Naive B cell (primary cell): ENCODE measurements at regions not wholly inside any gene's neighbourhood (a gene's known extent, or its start where the extent isn't known, plus 50 kb on each side); places are given as distances from the start of the nearest gene placed in this dataset.
A peak's percentile ranks its signal among the peaks of the same experiment; 100 is the strongest.

Experiments
- ATAC-seq, 2 donors: fragments of 150-1000 bp; cut with Tn5 transposase; 2 replicates each; pipeline ENCODE4 v1.10.0; 2021; ENCODE audit warnings: low read depth in 2 of 2, mild to moderate bottlenecking in 2 of 2, moderate library complexity in 2 of 2
- DNase-seq: peaks from one replicate; pipeline ENCODE4 v3.0.0; 2022
- H3K27ac Mint-ChIP-seq, 6 donors: one replicate each; pipeline ENCODE4 v1.8.0; 2020 to 2022; ENCODE audit warnings: mild to moderate bottlenecking in 6 of 6, mixed read lengths in 6 of 6, moderate library complexity in 5 of 6, inconsistent platforms in 2 of 6
- H3K27me3 Mint-ChIP-seq, 3 donors: one replicate each; pipeline ENCODE4 v1.8.0; 2021 to 2022; ENCODE audit warnings: mixed read lengths in 3 of 3, mild to moderate bottlenecking in 1 of 3
- H3K36me3 Mint-ChIP-seq, 2 donors: one replicate each; pipeline ENCODE4 v1.8.0; 2020 to 2022; ENCODE audit warnings: mixed read lengths in 2 of 2, inconsistent platforms in 1 of 2, mild to moderate bottlenecking in 1 of 2
- H3K4me1 Mint-ChIP-seq, 3 donors: one replicate each; pipeline ENCODE4 v1.8.0; 2020 to 2022; ENCODE audit warnings: mixed read lengths in 3 of 3, inconsistent platforms in 1 of 3, mild to moderate bottlenecking in 1 of 3, moderate library complexity in 1 of 3
- H3K4me3 Mint-ChIP-seq, 8 donors: one replicate each; pipeline ENCODE4 v1.8.0; 2020 to 2022; ENCODE audit warnings: mild to moderate bottlenecking in 8 of 8, mixed read lengths in 8 of 8, moderate library complexity in 8 of 8, inconsistent platforms in 2 of 8
- H3K9me3 Mint-ChIP-seq, 7 donors: one replicate each; pipeline ENCODE4 v1.8.0; 2020 to 2022; ENCODE audit warnings: mixed read lengths in 7 of 7, mild to moderate bottlenecking in 5 of 7, inconsistent platforms in 2 of 7, moderate library complexity in 1 of 7

DNA sequence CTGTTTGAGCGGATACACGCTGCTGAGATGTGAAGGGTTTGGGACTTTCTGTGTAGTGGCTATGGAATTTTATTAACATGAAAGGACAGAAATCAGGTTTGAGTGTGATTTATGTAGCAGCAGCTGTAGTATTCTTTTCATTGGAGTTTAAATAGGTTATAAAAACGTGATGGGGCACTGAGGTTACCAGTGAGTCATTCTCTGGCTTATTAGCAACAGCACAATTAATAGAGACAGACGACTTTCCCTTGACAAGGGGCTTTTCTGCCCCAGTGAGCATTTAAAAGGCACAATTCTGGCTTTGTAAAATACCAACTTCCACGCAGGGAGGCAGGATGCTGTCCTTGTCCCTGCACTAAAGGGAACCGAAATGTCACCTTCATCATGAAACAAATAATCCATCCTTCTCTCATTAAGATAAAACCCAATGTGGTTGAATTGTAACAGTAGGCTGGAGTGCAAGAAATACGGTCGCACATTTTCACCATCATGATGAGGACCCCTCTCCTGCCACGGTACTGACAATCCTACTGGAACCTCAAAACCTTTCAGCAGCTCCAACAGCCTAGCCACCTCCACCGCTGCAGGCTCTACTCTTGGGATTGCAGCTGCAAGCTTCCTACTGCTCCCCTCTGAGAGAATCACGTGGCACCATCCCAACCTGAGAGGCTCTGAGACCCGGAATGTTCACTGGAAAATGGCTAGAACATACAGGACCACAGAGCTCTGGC lies 293.9 kb downstream of the IRX1 start:
- Mint-ChIP-seq H3K36me3 (no peaks in the 10 kb centered on the region), H3K27ac (no peak overlapping the region), H3K27me3 (peaks cover 0 to 4% (median 0%) of the 10 kb centered on the region in 3 donors), H3K4me1 (peaks cover 3 to 8% (median 6%) of the 10 kb centered on the region in 3 donors), H3K9me3 (peaks cover 0 to 7% (median 3%) of the 10 kb centered on the region in 7 donors), H3K4me3 (no peak overlapping the region)
- DNase-seq = no peak
- no peak for ATAC-seq

DNA sequence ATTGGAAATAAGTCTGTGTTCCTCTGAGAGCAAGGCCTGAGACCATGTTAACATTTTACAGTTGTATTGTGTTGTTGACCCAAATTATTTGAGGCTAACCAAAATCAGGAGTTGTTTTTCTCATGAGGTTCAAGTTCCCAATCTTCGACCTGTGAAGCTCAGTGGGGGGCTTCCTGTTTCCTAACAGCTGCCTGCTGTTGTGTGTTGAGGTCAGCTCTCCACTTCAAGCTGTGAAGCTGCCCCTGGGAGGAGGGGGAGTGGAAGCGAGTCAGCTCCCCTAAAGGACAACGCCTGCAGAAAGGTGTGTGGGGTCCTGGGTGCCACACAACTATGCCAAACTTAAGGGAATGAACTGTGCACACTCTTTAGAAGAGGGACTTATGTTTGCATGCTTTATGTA lies 295.5 kb downstream of the IRX1 start:
- Mint-ChIP-seq H3K4me1 (peaks cover 3 to 8% (median 6%) of the 10 kb centered on the region in 3 donors), H3K9me3 (peaks cover 0 to 7% (median 3%) of the 10 kb centered on the region in 7 donors), H3K4me3 (no peak overlapping the region), H3K27ac (no peak overlapping the region), H3K36me3 (no peaks in the 10 kb centered on the region), H3K27me3 (peaks cover 0 to 4% (median 0%) of the 10 kb centered on the region in 3 donors)
- ATAC-seq (no peak), DNase-seq (no peak)

DNA sequence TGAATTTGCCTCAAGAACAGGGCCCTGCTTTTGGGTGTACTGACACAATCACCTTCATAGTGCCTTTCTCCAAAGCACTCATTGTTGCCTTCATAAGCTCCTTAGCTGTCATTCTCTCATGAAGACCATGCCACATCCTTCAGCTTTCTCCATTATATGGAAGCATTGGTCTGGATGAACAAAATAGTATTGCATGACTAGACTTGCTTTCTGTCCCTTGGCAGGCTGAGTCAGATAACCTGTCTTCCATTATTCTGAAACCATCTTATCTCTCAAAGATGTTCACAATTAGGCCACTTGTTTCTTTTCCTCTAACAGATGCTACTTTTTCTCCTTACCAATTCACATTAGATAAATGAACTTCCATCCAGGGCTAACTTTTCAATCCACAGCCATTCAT lies 297.9 kb downstream of the IRX1 start:
- Mint-ChIP-seq H3K27ac (no peak overlapping the region), H3K4me3 (no peak overlapping the region), H3K9me3 (peaks cover 6 to 15% (median 8%) of the 10 kb centered on the region in 7 donors), H3K4me1 (peaks cover 0 to 5% (median 0%) of the 10 kb centered on the region in 3 donors), H3K27me3 (no peaks in the 10 kb centered on the region), H3K36me3 (no peaks in the 10 kb centered on the region)
- DNase-seq (no peak), ATAC-seq (no peak)

DNA sequence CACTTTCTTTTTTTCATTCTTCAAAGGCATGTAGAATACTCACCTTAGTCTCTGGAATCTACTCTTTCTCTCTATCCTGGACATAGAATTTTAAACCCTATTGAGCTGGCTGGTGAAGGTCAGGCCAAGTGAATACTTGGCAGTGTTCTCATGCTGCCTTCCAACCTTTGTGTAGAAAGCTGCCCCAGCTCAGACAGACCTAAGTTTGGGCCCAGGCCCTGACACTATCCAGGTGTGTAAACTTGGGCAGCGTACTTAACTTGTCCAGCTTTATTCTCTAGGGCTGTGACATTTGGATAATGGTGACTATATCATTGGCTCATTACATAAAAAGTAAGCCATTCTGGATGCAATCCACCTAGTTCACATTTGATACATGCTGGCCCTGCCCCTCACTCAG lies 298.3 kb downstream of the IRX1 start:
- H3K27ac Mint-ChIP-seq = no peak overlapping the region
- peaks cover 0 to 5% (median 0%) of the 10 kb centered on the region in 3 donors for H3K4me1 Mint-ChIP-seq
- H3K4me3 Mint-ChIP-seq = no peak overlapping the region
- DNase-seq = no peak
- peaks cover 7 to 15% (median 9%) of the 10 kb centered on the region in 7 donors for H3K9me3 Mint-ChIP-seq
- H3K36me3 Mint-ChIP-seq = no peaks in the 10 kb centered on the region
- no peaks in the 10 kb centered on the region for H3K27me3 Mint-ChIP-seq
- ATAC-seq = no peak

DNA sequence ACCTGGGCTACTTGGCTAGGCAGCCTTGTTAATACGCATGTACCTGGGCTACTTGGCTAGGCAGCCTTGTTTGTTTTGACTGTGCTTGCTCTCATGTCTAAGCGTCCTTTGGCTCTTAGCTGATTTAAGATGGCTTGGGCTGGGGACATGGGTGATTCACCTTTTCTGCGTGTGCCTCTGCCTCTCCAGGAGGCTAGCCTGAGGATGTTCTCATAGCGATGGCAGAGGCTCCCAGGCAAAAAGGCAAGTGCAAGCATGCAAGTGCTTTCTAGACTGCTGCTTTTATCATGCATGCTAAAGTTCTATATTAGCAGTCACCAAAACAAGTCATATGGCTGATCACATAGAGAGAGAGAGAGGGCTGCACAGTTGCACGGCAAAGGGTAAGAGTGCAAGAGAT lies 300.5 kb downstream of the IRX1 start:
- Mint-ChIP-seq H3K4me3 (no peak overlapping the region), H3K9me3 (peaks cover 7 to 15% (median 10%) of the 10 kb centered on the region in 7 donors), H3K36me3 (no peaks in the 10 kb centered on the region), H3K27me3 (no peaks in the 10 kb centered on the region), H3K4me1 (no peaks in the 10 kb centered on the region), H3K27ac (no peak overlapping the region)
- DNase-seq = no peak
- no peak for ATAC-seq

DNA sequence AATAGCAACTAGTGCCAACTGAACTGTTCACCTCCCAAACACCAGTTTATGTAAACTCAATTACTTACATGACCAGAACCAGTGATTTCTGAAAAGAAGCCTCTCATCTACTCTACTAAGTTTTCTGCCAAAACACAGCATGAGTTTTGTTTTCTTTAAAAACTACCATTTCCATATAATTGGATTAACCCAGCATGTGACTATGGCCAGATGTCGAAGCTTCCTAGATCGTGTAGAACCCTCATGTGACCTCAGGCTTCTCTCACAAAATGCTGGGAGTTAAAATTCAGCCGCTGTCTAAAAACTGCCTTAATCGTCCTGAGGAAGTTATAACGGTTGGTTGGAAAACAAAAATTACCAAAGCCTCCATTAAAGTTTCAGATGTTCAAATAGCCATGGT lies 303.5 kb downstream of the IRX1 start:
- H3K9me3 Mint-ChIP-seq = peaks cover 5 to 13% (median 7%) of the 10 kb centered on the region in 7 donors
- no peak overlapping the region for H3K27ac Mint-ChIP-seq
- no peak for DNase-seq
- ATAC-seq = no peak
- H3K4me3 Mint-ChIP-seq = no peak overlapping the region
- no peaks in the 10 kb centered on the region for H3K4me1 Mint-ChIP-seq
- H3K36me3 Mint-ChIP-seq = no peaks in the 10 kb centered on the region
- H3K27me3 Mint-ChIP-seq = no peaks in the 10 kb centered on the region

DNA sequence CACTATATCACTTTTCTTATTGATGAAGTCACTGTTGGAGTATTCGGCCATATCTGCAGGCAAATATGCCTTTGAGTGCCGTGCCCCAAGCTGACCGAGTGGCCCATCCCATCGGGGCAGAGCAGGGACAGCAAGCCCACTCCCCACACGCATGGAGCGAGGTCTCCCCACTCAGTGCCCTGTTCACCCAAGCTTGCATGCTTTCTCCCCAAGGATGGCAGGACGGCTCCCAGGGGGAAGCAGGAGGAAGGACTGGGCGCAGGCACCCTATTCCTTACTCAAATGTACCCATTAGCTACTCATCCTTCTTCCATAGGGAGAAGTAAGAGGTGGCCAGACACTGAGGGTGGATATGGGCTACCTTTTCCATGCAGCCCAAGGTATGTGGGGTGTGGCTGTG lies 309.0 kb downstream of the IRX1 start:
- Mint-ChIP-seq H3K4me1 (peaks cover 0 to 13% (median 6%) of the 10 kb centered on the region in 3 donors), H3K27me3 (no peaks in the 10 kb centered on the region), H3K9me3 (peaks cover 0 to 6% (median 2%) of the 10 kb centered on the region in 7 donors), H3K27ac (no peak overlapping the region), H3K4me3 (no peak overlapping the region), H3K36me3 (no peaks in the 10 kb centered on the region)
- ATAC-seq = no peak
- no peak for DNase-seq

DNA sequence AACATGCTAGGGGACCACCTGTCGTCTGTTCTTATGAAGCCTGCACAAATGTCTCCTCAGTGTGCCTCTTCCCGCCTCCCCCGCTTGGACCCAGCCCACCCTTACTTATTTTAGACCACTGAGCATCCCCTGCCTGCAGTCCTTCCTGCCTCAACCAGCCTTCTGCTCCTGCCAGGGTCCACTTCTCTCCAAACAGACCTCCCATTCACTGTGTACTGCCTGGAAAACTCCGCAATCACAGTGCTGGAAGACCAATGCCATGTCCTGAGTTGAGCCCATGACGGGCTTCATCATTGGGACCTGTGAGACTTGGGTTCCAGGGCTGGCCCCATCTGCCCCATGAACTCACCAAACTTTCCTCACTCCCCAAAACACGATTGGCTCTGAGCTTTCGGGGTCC lies 309.4 kb downstream of the IRX1 start:
- Mint-ChIP-seq H3K36me3 (no peaks in the 10 kb centered on the region), H3K27me3 (no peaks in the 10 kb centered on the region), H3K27ac (no peak overlapping the region), H3K9me3 (peaks cover 0 to 6% (median 2%) of the 10 kb centered on the region in 7 donors), H3K4me3 (no peak overlapping the region), H3K4me1 (peaks cover 0 to 13% (median 6%) of the 10 kb centered on the region in 3 donors)
- DNase-seq = no peak
- no peak for ATAC-seq

DNA sequence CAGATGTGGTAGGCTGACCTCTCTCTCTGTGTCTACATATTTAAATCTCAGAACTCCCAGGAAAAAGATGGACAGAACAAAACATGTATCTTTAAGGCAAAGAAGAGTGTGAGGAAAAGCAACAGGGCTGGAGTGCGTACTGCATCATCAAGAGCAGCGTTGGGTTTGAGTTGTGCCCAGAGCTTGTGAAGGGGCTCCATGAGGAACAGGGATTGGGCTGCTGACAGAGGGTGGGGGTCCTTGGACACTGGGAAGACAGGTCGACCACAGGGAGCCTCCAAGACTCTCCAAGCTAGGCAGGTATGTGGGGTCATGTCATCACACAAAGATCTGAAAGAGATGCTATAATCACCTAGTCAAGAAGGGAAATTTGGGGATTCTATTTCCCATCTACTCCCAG lies 309.9 kb downstream of the IRX1 start:
- Mint-ChIP-seq H3K27ac (no peak overlapping the region), H3K4me1 (peaks cover 0 to 13% (median 6%) of the 10 kb centered on the region in 3 donors)
- no peak for ATAC-seq

DNA sequence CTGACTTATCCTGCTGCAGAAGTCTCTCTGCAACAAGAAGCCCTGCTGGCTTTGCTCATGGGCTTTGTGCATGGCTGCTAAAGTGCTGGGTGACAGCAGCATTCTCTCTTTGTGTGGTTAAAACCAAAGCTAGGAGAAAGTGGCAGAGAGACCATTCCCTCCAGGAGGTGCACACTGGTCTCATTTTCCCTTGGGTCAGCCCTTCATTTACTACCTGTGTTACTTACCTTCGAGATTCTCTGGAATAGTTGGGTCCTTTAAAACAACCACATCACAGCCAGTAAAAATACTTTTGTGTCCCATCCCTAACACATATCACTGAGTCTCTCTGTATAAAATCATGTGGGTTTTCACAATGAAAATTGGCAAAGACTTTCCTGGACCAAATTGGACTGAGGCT lies 315.5 kb downstream of the IRX1 start:
- Mint-ChIP-seq H3K36me3 (no peaks in the 10 kb centered on the region), H3K27me3 (no peaks in the 10 kb centered on the region), H3K27ac (no peak overlapping the region), H3K4me1 (peaks cover 0 to 13% (median 6%) of the 10 kb centered on the region in 3 donors), H3K9me3 (no peaks in the 10 kb centered on the region), H3K4me3 (no peak overlapping the region)
- DNase-seq (no peak), ATAC-seq (no peak)

More for the DNA sequence above, 309.9 kb downstream of the IRX1 start:
- Mint-ChIP-seq H3K27me3 (no peaks in the 10 kb centered on the region), H3K36me3 (no peaks in the 10 kb centered on the region), H3K9me3 (peaks cover 0 to 6% (median 2%) of the 10 kb centered on the region in 7 donors), H3K4me3 (peak overlapping the region in 1 of 8 donors; percentile 27)
- no peak for DNase-seq

DNA sequence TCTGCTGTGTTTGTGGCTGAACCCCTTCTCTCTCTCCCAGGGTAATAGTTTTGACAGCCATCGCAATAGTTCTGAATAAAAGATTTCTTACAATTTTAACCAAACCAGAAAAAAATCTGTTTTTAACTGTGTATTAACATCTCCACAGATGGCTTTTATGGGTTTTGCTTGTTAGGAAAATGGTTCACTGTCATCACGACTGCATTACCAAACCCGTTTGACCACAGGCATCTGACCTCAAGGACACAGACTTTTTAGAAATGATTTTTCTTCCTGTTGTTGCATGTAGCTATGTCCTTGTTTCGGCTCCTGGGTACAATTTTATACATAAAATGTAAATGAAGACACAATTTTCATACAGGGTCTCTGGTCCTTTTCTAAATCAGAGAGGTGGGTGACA lies 316.1 kb downstream of the IRX1 start:
- H3K27me3 Mint-ChIP-seq = no peaks in the 10 kb centered on the region
- H3K4me3 Mint-ChIP-seq = no peak overlapping the region
- ATAC-seq = no peak
- H3K9me3 Mint-ChIP-seq = no peaks in the 10 kb centered on the region
- DNase-seq = no peak
- H3K4me1 Mint-ChIP-seq = peaks cover 0 to 13% (median 6%) of the 10 kb centered on the region in 3 donors
- no peaks in the 10 kb centered on the region for H3K36me3 Mint-ChIP-seq
- H3K27ac Mint-ChIP-seq = peak overlapping the region in 1 of 6 donors; percentile 26

DNA sequence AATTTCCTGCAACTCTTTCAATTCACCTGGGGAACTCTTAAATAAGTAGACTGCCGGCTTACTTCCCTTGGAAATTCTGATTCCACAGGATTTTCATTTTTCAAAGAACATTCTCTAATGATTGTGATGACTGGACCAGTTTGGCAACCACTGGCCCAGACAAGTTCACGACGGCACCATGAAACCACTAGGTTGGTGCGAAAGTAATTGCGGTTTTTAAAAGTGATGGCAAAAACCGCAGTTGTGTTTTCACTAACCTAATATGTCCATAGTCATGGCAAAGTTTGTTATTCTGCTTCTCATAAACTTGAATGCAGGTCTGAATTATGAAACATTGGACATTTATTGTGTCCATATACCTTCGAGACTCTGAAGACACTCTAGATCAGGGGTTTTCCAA lies 317.2 kb downstream of the IRX1 start:
- Mint-ChIP-seq H3K27me3 (no peaks in the 10 kb centered on the region), H3K27ac (no peak overlapping the region), H3K9me3 (peaks cover 0 to 2% (median 0%) of the 10 kb centered on the region in 7 donors), H3K4me1 (peaks cover 0 to 13% (median 6%) of the 10 kb centered on the region in 3 donors), H3K4me3 (no peak overlapping the region), H3K36me3 (no peaks in the 10 kb centered on the region)
- ATAC-seq (no peak), DNase-seq (no peak)

DNA sequence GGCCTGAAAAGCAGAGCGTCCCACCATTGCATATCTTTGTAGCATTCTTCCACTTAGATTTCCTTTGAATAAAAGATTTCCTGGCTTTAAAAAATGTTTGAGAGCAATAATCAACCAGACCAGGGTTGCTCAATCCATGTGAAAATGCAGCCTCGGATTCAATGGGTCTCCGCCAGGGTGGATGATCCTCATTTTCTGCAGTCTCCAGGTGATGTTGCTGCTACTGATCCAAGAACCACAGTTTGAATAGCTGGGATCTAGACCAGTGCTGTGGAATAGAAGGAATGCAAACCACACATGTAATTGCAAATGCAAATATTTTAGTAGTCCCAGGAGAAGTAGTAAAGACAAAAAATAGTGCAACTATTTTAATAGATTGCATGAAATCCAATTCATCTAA lies 317.6 kb downstream of the IRX1 start:
- Mint-ChIP-seq H3K9me3 (peaks cover 0 to 2% (median 0%) of the 10 kb centered on the region in 7 donors), H3K36me3 (no peaks in the 10 kb centered on the region), H3K27me3 (no peaks in the 10 kb centered on the region), H3K27ac (no peak overlapping the region), H3K4me3 (no peak overlapping the region), H3K4me1 (peaks cover 0 to 12% (median 4%) of the 10 kb centered on the region in 3 donors)
- ATAC-seq (no peak), DNase-seq (no peak)

DNA sequence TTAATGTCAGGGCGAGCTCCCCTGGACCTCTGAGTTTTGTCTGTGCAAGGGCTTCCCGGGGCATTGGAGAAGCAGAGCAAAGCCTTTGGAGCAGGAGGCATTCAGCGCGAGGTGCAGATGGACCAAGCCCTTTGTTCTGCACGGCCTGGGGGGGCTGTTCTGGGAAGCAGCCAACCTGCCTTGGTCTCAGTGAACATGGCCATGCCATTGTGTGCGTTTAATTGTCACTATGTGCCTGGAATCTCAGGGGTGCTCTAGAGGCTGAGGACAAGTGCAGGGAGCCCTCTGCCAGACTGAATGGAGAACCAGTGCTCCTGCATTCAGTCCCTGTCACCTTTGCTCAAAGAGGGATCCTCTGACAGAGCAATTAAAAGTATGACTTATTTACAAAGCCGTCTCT lies 329.4 kb downstream of the IRX1 start:
- H3K36me3 Mint-ChIP-seq = no peaks in the 10 kb centered on the region
- H3K27me3 Mint-ChIP-seq = no peaks in the 10 kb centered on the region
- no peak overlapping the region for H3K4me3 Mint-ChIP-seq
- no peak for ATAC-seq
- no peaks in the 10 kb centered on the region for H3K4me1 Mint-ChIP-seq
- no peak overlapping the region for H3K27ac Mint-ChIP-seq
- DNase-seq = no peak
- H3K9me3 Mint-ChIP-seq = peaks cover 0 to 15% (median 6%) of the 10 kb centered on the region in 7 donors
